ENCODE measurements at regions not wholly inside any gene's neighbourhood (a gene's known extent, or its start where the extent isn't known, plus 50 kb on each side); places are given as distances from the start of the nearest gene placed in this dataset.
"Not testable (repeated sequence)": the region's sequence is repeated elsewhere in the genome, so short reads cannot be mapped to it uniquely, and the experiment has no call there.

GRCh38 chr3:98705212-98705611, 57.9 kb upstream of the ST3GAL6 start (continued):
- TF ChIP-seq ARID4B (CRISPR knock-in tag; IDR thresholded peaks at IDR 0.05; ENCODE audit: borderline replicate concordance) (no peak), ZNF138 (CRISPR knock-in tag; conservative IDR thresholded peaks at IDR 0.05) (no peak), EMX1 (CRISPR knock-in tag; IDR thresholded peaks at IDR 0.05) (no peak), TEAD1 (CRISPR knock-in tag; IDR thresholded peaks at IDR 0.05) (no peak), E2F5 (CRISPR knock-in tag; IDR thresholded peaks at IDR 0.05) (no peak), ELF4 (CRISPR knock-in tag; IDR thresholded peaks at IDR 0.05; ENCODE audit: low read depth) (no peak), ZSCAN18 (CRISPR knock-in tag; IDR thresholded peaks at IDR 0.05) (no peak), ZNF416 (CRISPR knock-in tag; IDR thresholded peaks at IDR 0.05) (no peak), NFYB (CRISPR knock-in tag; conservative IDR thresholded peaks at IDR 0.05; ENCODE audit: low read depth) (no peak), E2F4 (CRISPR knock-in tag; IDR thresholded peaks at IDR 0.05; ENCODE audit: borderline replicate concordance, low read depth) (no peak), ZNF281 (CRISPR knock-in tag; IDR thresholded peaks at IDR 0.05) (no peak)

GRCh38 chr3:98705694-98706093, 57.4 kb upstream of the ST3GAL6 start:
- ChIA-PET CTCF (no interaction called here), POLR2A (no interaction called here)
- Mint-ChIP-seq H3K9me3 (no peaks in the 10 kb centered on the region), H3K27me3 (ENCODE audit: low read depth) (no peaks in the 10 kb centered on the region), H3K36me3 (no peaks in the 10 kb centered on the region), H3K4me1 (peaks cover 34% of the 10 kb centered on the region), H3K4me3 (no peak overlapping the region), H3K27ac (no peak overlapping the region)
- TF ChIP-seq E2F4 (CRISPR knock-in tag; IDR thresholded peaks at IDR 0.05; ENCODE audit: borderline replicate concordance, low read depth) (no peak), RELA (CRISPR knock-in tag; IDR thresholded peaks at IDR 0.05; ENCODE audit: borderline replicate concordance) (no peak)
- ATAC-seq, result no peak
- DNase-seq (ENCODE audit: low spot score), result no peak

- DNase-seq (ENCODE audit: low spot score); H3K9me3 Mint-ChIP-seq; ATAC-seq; H3K36me3 Mint-ChIP-seq; H3K4me3 Mint-ChIP-seq; CTCF ChIA-PET; H3K27me3 Mint-ChIP-seq (ENCODE audit: low read depth); POLR2A ChIA-PET; H3K27ac Mint-ChIP-seq: not testable (repeated sequence)
- H3K4me1 Mint-ChIP-seq, result peaks cover 40% of the 10 kb centered on the region
These were observed 54.5 kb upstream of the ST3GAL6 start for GRCh38 chr3:98708681-98709080.

Data from WTC11 (cell line).